Activated naive CD8-positive, alpha-beta T cell (primary cell): ENCODE measurements at regions not wholly inside any gene's neighbourhood (a gene's known extent, or its start where the extent isn't known, plus 50 kb on each side); places are given as distances from the start of the nearest gene placed in this dataset.

Source experiments
- H3K27ac Mint-ChIP-seq: one replicate; pipeline ENCODE4 v1.8.0; 2021; ENCODE audit warnings: mixed read lengths
- H3K27me3 Mint-ChIP-seq: one replicate; pipeline ENCODE4 v1.8.0; 2021; ENCODE audit warnings: mixed read lengths
- H3K36me3 Mint-ChIP-seq: one replicate; pipeline ENCODE4 v1.8.0; 2021; ENCODE audit warnings: mixed read lengths
- H3K4me1 Mint-ChIP-seq: one replicate; pipeline ENCODE4 v1.8.0; 2021; ENCODE audit warnings: low read depth, mixed read lengths
- H3K4me3 Mint-ChIP-seq: one replicate; pipeline ENCODE4 v1.8.0; 2021; ENCODE audit warnings: mild to moderate bottlenecking, mixed read lengths
- H3K9me3 Mint-ChIP-seq: one replicate; pipeline ENCODE4 v1.8.0; 2021; ENCODE audit warnings: low read depth, mixed read lengths

- no peaks in the 10 kb centered on the region for H3K36me3 Mint-ChIP-seq
- peaks cover 13% of the 10 kb centered on the region for H3K27me3 Mint-ChIP-seq
- no peaks in the 10 kb centered on the region for H3K4me1 Mint-ChIP-seq
- H3K27ac Mint-ChIP-seq = no peak overlapping the region
- no peaks in the 10 kb centered on the region for H3K9me3 Mint-ChIP-seq
- no peak overlapping the region for H3K4me3 Mint-ChIP-seq
Observed at GRCh38 chr10:2867788-2868299, 199.5 kb upstream of the PFKP start.

GRCh38 chr10:2866569-2866968 lies 200.8 kb upstream of the PFKP start:
- Mint-ChIP-seq H3K4me3 (no peak overlapping the region), H3K27me3 (peaks cover 10% of the 10 kb centered on the region), H3K9me3 (no peaks in the 10 kb centered on the region), H3K27ac (no peak overlapping the region), H3K36me3 (no peaks in the 10 kb centered on the region), H3K4me1 (no peaks in the 10 kb centered on the region)

- Mint-ChIP-seq H3K9me3 (peaks cover 4% of the 10 kb centered on the region), H3K4me3 (no peak overlapping the region), H3K4me1 (no peaks in the 10 kb centered on the region), H3K27me3 (no peaks in the 10 kb centered on the region), H3K27ac (no peak overlapping the region), H3K36me3 (no peaks in the 10 kb centered on the region)
Observed at GRCh38 chr10:2861632-2862210, 205.6 kb upstream of the PFKP start.

- Mint-ChIP-seq H3K27me3 (peaks cover 4% of the 10 kb centered on the region), H3K9me3 (peaks cover 4% of the 10 kb centered on the region), H3K4me1 (no peaks in the 10 kb centered on the region), H3K4me3 (no peak overlapping the region), H3K36me3 (no peaks in the 10 kb centered on the region), H3K27ac (no peak overlapping the region)
Observed at GRCh38 chr10:2858452-2858851, 208.9 kb upstream of the PFKP start.

GRCh38 chr10:2856598-2856997 lies 210.8 kb upstream of the PFKP start:
- H3K27me3 Mint-ChIP-seq = peaks cover 5% of the 10 kb centered on the region
- H3K9me3 Mint-ChIP-seq = peaks cover 4% of the 10 kb centered on the region
- H3K27ac Mint-ChIP-seq = no peak overlapping the region
- no peak overlapping the region for H3K4me3 Mint-ChIP-seq
- H3K36me3 Mint-ChIP-seq = no peaks in the 10 kb centered on the region
- no peaks in the 10 kb centered on the region for H3K4me1 Mint-ChIP-seq

- H3K27ac Mint-ChIP-seq = no peak overlapping the region
- H3K9me3 Mint-ChIP-seq = no peaks in the 10 kb centered on the region
- H3K36me3 Mint-ChIP-seq = no peaks in the 10 kb centered on the region
- H3K27me3 Mint-ChIP-seq = peaks cover 9% of the 10 kb centered on the region
- H3K4me1 Mint-ChIP-seq = no peaks in the 10 kb centered on the region
- H3K4me3 Mint-ChIP-seq = no peak overlapping the region
Observed at GRCh38 chr10:2852574-2853323, 214.6 kb upstream of the PFKP start.

- Mint-ChIP-seq H3K27ac (no peak overlapping the region), H3K36me3 (no peaks in the 10 kb centered on the region), H3K4me1 (no peaks in the 10 kb centered on the region), H3K9me3 (no peaks in the 10 kb centered on the region), H3K27me3 (peaks cover 9% of the 10 kb centered on the region), H3K4me3 (no peak overlapping the region)
Observed at GRCh38 chr10:2851566-2851965, 215.8 kb upstream of the PFKP start.

GRCh38 chr10:2850202-2850601 lies 217.1 kb upstream of the PFKP start:
- H3K27me3 Mint-ChIP-seq = peaks cover 9% of the 10 kb centered on the region
- no peaks in the 10 kb centered on the region for H3K9me3 Mint-ChIP-seq
- H3K4me3 Mint-ChIP-seq = no peak overlapping the region
- no peaks in the 10 kb centered on the region for H3K4me1 Mint-ChIP-seq
- no peak overlapping the region for H3K27ac Mint-ChIP-seq
- H3K36me3 Mint-ChIP-seq = no peaks in the 10 kb centered on the region

- Mint-ChIP-seq H3K4me3 (no peak overlapping the region), H3K4me1 (no peaks in the 10 kb centered on the region), H3K27me3 (peaks cover 2% of the 10 kb centered on the region), H3K27ac (no peak overlapping the region), H3K36me3 (no peaks in the 10 kb centered on the region), H3K9me3 (no peaks in the 10 kb centered on the region)
Observed at GRCh38 chr10:2844925-2845324, 222.4 kb upstream of the PFKP start.

GRCh38 chr10:2839081-2839725 lies 228.1 kb upstream of the PFKP start:
- no peaks in the 10 kb centered on the region for H3K9me3 Mint-ChIP-seq
- H3K27me3 Mint-ChIP-seq = peaks cover 13% of the 10 kb centered on the region
- no peaks in the 10 kb centered on the region for H3K4me1 Mint-ChIP-seq
- no peaks in the 10 kb centered on the region for H3K36me3 Mint-ChIP-seq
- H3K4me3 Mint-ChIP-seq = no peak overlapping the region
- H3K27ac Mint-ChIP-seq = no peak overlapping the region

GRCh38 chr10:2837674-2838073 lies 229.7 kb upstream of the PFKP start:
- H3K9me3 Mint-ChIP-seq = no peaks in the 10 kb centered on the region

GRCh38 chr10:2836921-2837662 lies 230.3 kb upstream of the PFKP start:
- Mint-ChIP-seq H3K9me3 (no peaks in the 10 kb centered on the region), H3K27ac (no peak overlapping the region), H3K36me3 (no peaks in the 10 kb centered on the region), H3K4me3 (no peak overlapping the region), H3K4me1 (no peaks in the 10 kb centered on the region), H3K27me3 (peaks cover 16% of the 10 kb centered on the region)

More at GRCh38 chr10:2837674-2838073, 229.7 kb upstream of the PFKP start:
- H3K27ac Mint-ChIP-seq = no peak overlapping the region
- H3K27me3 Mint-ChIP-seq = peaks cover 16% of the 10 kb centered on the region
- H3K4me1 Mint-ChIP-seq = no peaks in the 10 kb centered on the region
- H3K36me3 Mint-ChIP-seq = no peaks in the 10 kb centered on the region
- H3K4me3 Mint-ChIP-seq = no peak overlapping the region

- Mint-ChIP-seq H3K27me3 (peaks cover 13% of the 10 kb centered on the region), H3K36me3 (no peaks in the 10 kb centered on the region), H3K4me3 (no peak overlapping the region), H3K4me1 (no peaks in the 10 kb centered on the region), H3K9me3 (no peaks in the 10 kb centered on the region), H3K27ac (no peak overlapping the region)
Observed at GRCh38 chr10:2834214-2834613, 233.1 kb upstream of the PFKP start.

GRCh38 chr10:2831509-2831908 lies 235.8 kb upstream of the PFKP start:
- Mint-ChIP-seq H3K27me3 (peaks cover 4% of the 10 kb centered on the region), H3K4me3 (no peak overlapping the region), H3K36me3 (no peaks in the 10 kb centered on the region), H3K9me3 (no peaks in the 10 kb centered on the region), H3K27ac (no peak overlapping the region), H3K4me1 (no peaks in the 10 kb centered on the region)

GRCh38 chr10:2828741-2829140 lies 238.6 kb upstream of the PFKP start:
- Mint-ChIP-seq H3K4me1 (no peaks in the 10 kb centered on the region), H3K4me3 (no peak overlapping the region), H3K36me3 (no peaks in the 10 kb centered on the region), H3K27me3 (peaks cover 6% of the 10 kb centered on the region), H3K9me3 (no peaks in the 10 kb centered on the region), H3K27ac (no peak overlapping the region)
